ENCODE measurements at regions not wholly inside any gene's neighbourhood (a gene's known extent, or its start where the extent isn't known, plus 50 kb on each side); places are given as distances from the start of the nearest gene placed in this dataset.
A peak's percentile ranks its signal among the peaks of the same experiment; 100 is the strongest.

GRCh38 chr18:40243607-40244006 is 1711.4 kb upstream of the PIK3C3 start:
- Histone ChIP-seq H3K27ac (ENCODE audit: low read depth, low read length) (no peak overlapping the region), H3K36me3 (ENCODE audit: control insufficient read depth, insufficient read depth, low read length) (no peaks in the 10 kb centered on the region), H3K27me3 (ENCODE audit: control insufficient read depth, insufficient read depth, low read length) (no peaks in the 10 kb centered on the region), H3K4me1 (ENCODE audit: control insufficient read depth, insufficient read depth, low read length) (no peaks in the 10 kb centered on the region), H3K9me3 (ENCODE audit: control insufficient read depth, insufficient read depth, low read length) (no peaks in the 10 kb centered on the region), H3K4me3 (ENCODE audit: low read depth, low read length) (no peak overlapping the region)
- DNase-seq (ENCODE audit: low read depth in 4 of 6, low spot score in 6 of 6): no peak
- WGBS (ENCODE audit: insufficient coverage): no CpG with 5 or more reads among the region's 1 CpG

DNA sequence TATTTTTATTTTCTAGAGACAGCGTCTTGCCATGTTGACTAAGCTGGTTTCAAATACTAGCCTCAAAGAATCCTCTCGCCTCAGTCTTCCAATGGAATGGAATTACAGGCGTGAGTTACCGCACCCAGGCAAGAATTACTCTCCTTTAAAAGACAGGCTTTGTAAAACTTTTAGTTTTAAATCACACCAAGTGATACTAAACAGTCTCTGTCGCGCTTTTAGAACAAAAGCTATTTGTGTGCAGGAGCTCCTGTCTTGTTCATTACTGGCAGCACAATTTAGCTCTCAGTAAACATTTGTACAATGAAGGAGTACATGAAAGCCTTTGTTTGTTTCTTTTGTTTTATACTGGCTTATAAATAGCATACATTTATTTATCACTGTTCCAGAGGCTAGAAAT is 1719.2 kb upstream of the PIK3C3 start:
- Histone ChIP-seq H3K27me3 (ENCODE audit: control insufficient read depth, insufficient read depth, low read length) (no peaks in the 10 kb centered on the region), H3K36me3 (ENCODE audit: control insufficient read depth, insufficient read depth, low read length) (no peaks in the 10 kb centered on the region), H3K9me3 (ENCODE audit: control insufficient read depth, insufficient read depth, low read length) (no peaks in the 10 kb centered on the region), H3K27ac (ENCODE audit: low read depth, low read length) (no peak overlapping the region), H3K4me1 (ENCODE audit: control insufficient read depth, insufficient read depth, low read length) (no peaks in the 10 kb centered on the region), H3K4me3 (ENCODE audit: low read depth, low read length) (no peak overlapping the region)
- no CpG with 5 or more reads among the region's 6 CpGs for WGBS (ENCODE audit: insufficient coverage)
- DNase-seq (ENCODE audit: low read depth in 4 of 6, low spot score in 6 of 6): peak in 2 of 6 donors; percentile 8 to 30

GRCh38 chr18:40235323-40235722 is 1719.7 kb upstream of the PIK3C3 start:
- no peaks in the 10 kb centered on the region for H3K4me1 ChIP-seq (ENCODE audit: control insufficient read depth, insufficient read depth, low read length)
- 100% methylated on average over 1 of the region's 2 CpGs for WGBS (ENCODE audit: insufficient coverage)
- H3K36me3 ChIP-seq (ENCODE audit: control insufficient read depth, insufficient read depth, low read length): no peaks in the 10 kb centered on the region
- no peak overlapping the region for H3K4me3 ChIP-seq (ENCODE audit: low read depth, low read length)
- H3K9me3 ChIP-seq (ENCODE audit: control insufficient read depth, insufficient read depth, low read length): no peaks in the 10 kb centered on the region
- no peak for DNase-seq (ENCODE audit: low read depth in 4 of 6, low spot score in 6 of 6)
- H3K27me3 ChIP-seq (ENCODE audit: control insufficient read depth, insufficient read depth, low read length): no peaks in the 10 kb centered on the region
- no peak overlapping the region for H3K27ac ChIP-seq (ENCODE audit: low read depth, low read length)

DNA sequence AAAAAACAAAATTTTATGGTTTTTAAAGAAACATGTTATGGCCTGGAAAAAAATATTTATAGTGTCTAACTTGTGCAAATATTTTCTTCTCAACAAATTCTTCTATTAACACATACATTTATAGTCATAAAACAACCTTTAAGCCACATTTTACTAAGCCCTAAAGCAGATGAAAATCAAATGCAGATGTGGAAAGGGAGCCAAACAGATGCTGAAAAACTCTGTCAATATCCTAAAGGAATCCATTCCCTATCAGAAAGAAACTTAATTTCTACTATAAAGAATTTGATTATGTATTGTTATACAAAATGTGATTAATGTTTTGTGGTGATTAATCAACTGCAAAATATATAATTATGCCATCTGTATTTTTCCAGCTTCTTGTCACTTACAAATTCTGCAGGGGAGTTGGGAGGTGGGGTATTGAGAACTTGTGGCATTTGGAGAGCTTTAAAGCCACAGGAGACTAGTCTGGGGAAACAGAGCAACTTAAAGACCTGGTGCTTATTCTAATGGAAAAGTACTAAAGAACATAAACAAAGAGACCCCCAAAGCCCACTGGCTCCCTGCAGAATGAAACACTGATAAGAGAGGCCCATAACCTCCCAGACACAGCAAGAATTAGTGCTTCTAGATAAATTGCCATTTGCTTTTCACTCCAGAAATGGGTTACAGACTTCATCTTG is 1721.0 kb upstream of the PIK3C3 start:
- Histone ChIP-seq H3K4me1 (ENCODE audit: control insufficient read depth, insufficient read depth, low read length) (no peaks in the 10 kb centered on the region), H3K27ac (ENCODE audit: low read depth, low read length) (no peak overlapping the region), H3K4me3 (ENCODE audit: low read depth, low read length) (no peak overlapping the region), H3K27me3 (ENCODE audit: control insufficient read depth, insufficient read depth, low read length) (no peaks in the 10 kb centered on the region), H3K9me3 (ENCODE audit: control insufficient read depth, insufficient read depth, low read length) (no peaks in the 10 kb centered on the region), H3K36me3 (ENCODE audit: control insufficient read depth, insufficient read depth, low read length) (no peaks in the 10 kb centered on the region)
- peak in 1 of 6 donors; percentile 37 for DNase-seq (ENCODE audit: low read depth in 4 of 6, low spot score in 6 of 6)

DNA sequence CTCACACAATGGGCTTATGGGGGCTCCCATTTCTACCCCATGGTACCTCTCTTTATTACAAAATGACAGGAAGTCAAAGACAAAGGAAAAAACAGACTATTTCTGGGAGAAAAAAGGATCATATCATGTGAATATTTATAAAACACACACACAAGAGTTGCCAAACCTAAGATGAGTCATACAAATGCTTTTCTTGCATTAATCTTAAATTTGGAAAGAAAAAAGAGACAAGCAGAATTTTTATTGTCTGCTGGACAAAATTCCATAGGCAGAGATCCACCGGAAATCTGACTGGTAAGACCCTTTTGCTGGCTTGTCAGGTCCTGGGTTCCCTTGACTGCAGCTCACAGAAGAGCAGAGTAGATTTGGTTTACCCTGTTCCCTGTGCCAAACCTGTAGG is 1732.3 kb upstream of the PIK3C3 start:
- no peak for DNase-seq (ENCODE audit: low read depth in 4 of 6, low spot score in 6 of 6)
- no peak overlapping the region for H3K27ac ChIP-seq (ENCODE audit: low read depth, low read length)
- no peaks in the 10 kb centered on the region for H3K9me3 ChIP-seq (ENCODE audit: control insufficient read depth, insufficient read depth, low read length)
- no peaks in the 10 kb centered on the region for H3K27me3 ChIP-seq (ENCODE audit: control insufficient read depth, insufficient read depth, low read length)
- no peaks in the 10 kb centered on the region for H3K4me1 ChIP-seq (ENCODE audit: control insufficient read depth, insufficient read depth, low read length)
- WGBS (ENCODE audit: insufficient coverage): 88% methylated on average over 1 of the region's 1 CpG
- H3K36me3 ChIP-seq (ENCODE audit: control insufficient read depth, insufficient read depth, low read length): no peaks in the 10 kb centered on the region
- H3K4me3 ChIP-seq (ENCODE audit: low read depth, low read length): no peak overlapping the region

GRCh38 chr18:40216856-40217255 is 1738.2 kb upstream of the PIK3C3 start:
- H3K4me1 ChIP-seq (ENCODE audit: control insufficient read depth, insufficient read depth, low read length): no peaks in the 10 kb centered on the region
- no peak overlapping the region for H3K27ac ChIP-seq (ENCODE audit: low read depth, low read length)
- no peaks in the 10 kb centered on the region for H3K27me3 ChIP-seq (ENCODE audit: control insufficient read depth, insufficient read depth, low read length)
- no CpG with 5 or more reads among the region's 1 CpG for WGBS (ENCODE audit: insufficient coverage)
- no peak for DNase-seq (ENCODE audit: low read depth in 4 of 6, low spot score in 6 of 6)
- no peak overlapping the region for H3K4me3 ChIP-seq (ENCODE audit: low read depth, low read length)
- no peaks in the 10 kb centered on the region for H3K9me3 ChIP-seq (ENCODE audit: control insufficient read depth, insufficient read depth, low read length)
- no peaks in the 10 kb centered on the region for H3K36me3 ChIP-seq (ENCODE audit: control insufficient read depth, insufficient read depth, low read length)

GRCh38 chr18:40215979-40216378 is 1739.1 kb upstream of the PIK3C3 start:
- no peak for DNase-seq (ENCODE audit: low read depth in 4 of 6, low spot score in 6 of 6)
- Histone ChIP-seq H3K36me3 (ENCODE audit: control insufficient read depth, insufficient read depth, low read length) (no peaks in the 10 kb centered on the region), H3K9me3 (ENCODE audit: control insufficient read depth, insufficient read depth, low read length) (no peaks in the 10 kb centered on the region), H3K27ac (ENCODE audit: low read depth, low read length) (no peak overlapping the region), H3K27me3 (ENCODE audit: control insufficient read depth, insufficient read depth, low read length) (no peaks in the 10 kb centered on the region), H3K4me3 (ENCODE audit: low read depth, low read length) (no peak overlapping the region), H3K4me1 (ENCODE audit: control insufficient read depth, insufficient read depth, low read length) (no peaks in the 10 kb centered on the region)
- 100% methylated on average over 2 of the region's 4 CpGs for WGBS (ENCODE audit: insufficient coverage)

- H3K4me3 ChIP-seq (ENCODE audit: low read depth, low read length): no peak overlapping the region
- no peaks in the 10 kb centered on the region for H3K9me3 ChIP-seq (ENCODE audit: control insufficient read depth, insufficient read depth, low read length)
- no CpG with 5 or more reads among the region's 1 CpG for WGBS (ENCODE audit: insufficient coverage)
- H3K27ac ChIP-seq (ENCODE audit: low read depth, low read length): no peak overlapping the region
- no peaks in the 10 kb centered on the region for H3K4me1 ChIP-seq (ENCODE audit: control insufficient read depth, insufficient read depth, low read length)
- DNase-seq (ENCODE audit: low read depth in 4 of 6, low spot score in 6 of 6): no peak
- H3K27me3 ChIP-seq (ENCODE audit: control insufficient read depth, insufficient read depth, low read length): no peaks in the 10 kb centered on the region
- no peaks in the 10 kb centered on the region for H3K36me3 ChIP-seq (ENCODE audit: control insufficient read depth, insufficient read depth, low read length)
Measured at GRCh38 chr18:40210696-40211095, 1744.3 kb upstream of the PIK3C3 start.

GRCh38 chr18:40208958-40209357 is 1746.1 kb upstream of the PIK3C3 start:
- H3K9me3 ChIP-seq (ENCODE audit: control insufficient read depth, insufficient read depth, low read length): no peaks in the 10 kb centered on the region
- H3K36me3 ChIP-seq (ENCODE audit: control insufficient read depth, insufficient read depth, low read length): no peaks in the 10 kb centered on the region
- H3K27ac ChIP-seq (ENCODE audit: low read depth, low read length): no peak overlapping the region
- DNase-seq (ENCODE audit: low read depth in 4 of 6, low spot score in 6 of 6): no peak
- no peaks in the 10 kb centered on the region for H3K27me3 ChIP-seq (ENCODE audit: control insufficient read depth, insufficient read depth, low read length)
- H3K4me3 ChIP-seq (ENCODE audit: low read depth, low read length): no peak overlapping the region
- H3K4me1 ChIP-seq (ENCODE audit: control insufficient read depth, insufficient read depth, low read length): no peaks in the 10 kb centered on the region
- no CpG with 5 or more reads among the region's 2 CpGs for WGBS (ENCODE audit: insufficient coverage)

DNA sequence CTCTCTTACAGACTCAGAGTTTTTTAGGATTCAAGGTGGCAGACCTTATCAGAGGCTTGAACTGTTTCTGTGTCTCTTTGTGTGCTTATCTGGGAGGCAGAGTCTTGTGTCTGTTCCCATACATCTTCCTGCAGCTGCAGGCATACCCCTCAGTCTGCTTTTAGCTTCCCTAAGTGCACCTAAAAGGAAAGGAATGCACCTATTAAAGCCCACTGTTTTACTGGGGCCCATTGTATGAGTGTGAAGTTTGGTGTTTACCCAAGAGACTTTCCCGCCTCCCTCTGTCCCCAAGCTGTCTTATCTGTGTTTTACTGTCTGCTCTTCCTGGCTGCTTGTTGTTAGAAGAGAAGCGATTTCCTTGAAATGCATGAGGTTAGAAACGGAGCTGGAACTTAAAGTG is 1757.3 kb upstream of the PIK3C3 start:
- H3K4me3 ChIP-seq (ENCODE audit: low read depth, low read length): no peak overlapping the region
- WGBS (ENCODE audit: insufficient coverage): no CpG with 5 or more reads among the region's 3 CpGs
- H3K4me1 ChIP-seq (ENCODE audit: control insufficient read depth, insufficient read depth, low read length): no peaks in the 10 kb centered on the region
- no peak for DNase-seq (ENCODE audit: low read depth in 4 of 6, low spot score in 6 of 6)
- no peak overlapping the region for H3K27ac ChIP-seq (ENCODE audit: low read depth, low read length)
- no peaks in the 10 kb centered on the region for H3K9me3 ChIP-seq (ENCODE audit: control insufficient read depth, insufficient read depth, low read length)
- H3K36me3 ChIP-seq (ENCODE audit: control insufficient read depth, insufficient read depth, low read length): no peaks in the 10 kb centered on the region
- H3K27me3 ChIP-seq (ENCODE audit: control insufficient read depth, insufficient read depth, low read length): no peaks in the 10 kb centered on the region
